ENCODE measurements at regions not wholly inside any gene's neighbourhood (a gene's known extent, or its start where the extent isn't known, plus 50 kb on each side); places are given as distances from the start of the nearest gene placed in this dataset.

DNA sequence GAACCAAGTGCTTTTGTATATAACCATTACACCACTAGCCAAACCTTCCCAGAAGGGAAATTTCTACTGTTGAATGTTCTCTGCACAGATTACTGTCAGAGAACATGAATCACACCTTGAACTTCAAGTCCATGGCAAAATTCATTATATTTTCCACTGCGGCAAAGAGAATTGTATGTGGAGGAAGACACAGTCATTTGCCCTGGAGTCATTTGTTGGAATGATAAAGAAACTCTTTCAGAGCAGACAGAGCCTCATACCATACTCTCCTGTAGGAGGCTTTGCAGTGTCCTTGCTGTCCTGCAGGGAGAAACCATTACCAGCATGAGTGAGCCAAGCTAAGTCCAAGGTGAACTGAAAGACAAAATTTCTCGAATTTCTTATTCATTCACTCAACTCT is 369.0 kb downstream of the ARHGEF28 start:
- DNase-seq = no peak
